HAP-1 (cell line): ENCODE measurements at regions not wholly inside any gene's neighbourhood (a gene's known extent, or its start where the extent isn't known, plus 50 kb on each side); places are given as distances from the start of the nearest gene placed in this dataset.

Experiments used
- DNase-seq, 2 experiments: peaks; one replicate each; pipeline ENCODE4 v3.0.0-alpha.2; 2016 to 2020; ENCODE audit warnings: low spot score in 2 of 2
- H3K27me3 ChIP-seq: fragments of 250-450 bp; sonication (Bioruptor Pico); 2 replicates; pipeline ENCODE4 v1.5.1; 2020; ENCODE audit warnings: low read depth, mild to moderate bottlenecking, moderate library complexity
- H3K36me3 ChIP-seq: fragments of 250-450 bp; sonication (Bioruptor Pico); replicated peaks from 2 replicates; pipeline ENCODE4 v1.5.1; 2020; ENCODE audit warnings: mild to moderate bottlenecking
- H3K4me1 ChIP-seq: fragments of 250-450 bp; sonication (Bioruptor Pico); 2 replicates; pipeline ENCODE4 v1.5.1; 2020; ENCODE audit warnings: mild to moderate bottlenecking
- H3K4me3 ChIP-seq: fragments of 250-450 bp; sonication (Bioruptor Pico); 2 replicates; pipeline ENCODE4 v1.5.1; 2020; ENCODE audit warnings: mild to moderate bottlenecking, moderate library complexity
- H3K9me3 ChIP-seq: fragments of 250-450 bp; sonication (Bioruptor Pico); 2 replicates; pipeline ENCODE4 v1.5.1; 2020; ENCODE audit warnings: mild to moderate bottlenecking, moderate library complexity
- in situ Hi-C: fragments of 300-500 bp; cut with MboI; formaldehyde crosslinking; loops from 3 replicates; pipeline ENCODE4 v1.14.3; 2020; ENCODE audit warnings: low sequenced_read_pairs, inconsistent platforms, mixed read lengths

- Histone ChIP-seq H3K9me3 (no peaks in the 10 kb centered on the region), H3K4me1 (0 out of 2 replicates have a peak, but pooled peaks cover under 1% of the 10 kb centered on the region), H3K27me3 (no peaks in the 10 kb centered on the region), H3K4me3 (no peak overlapping the region), H3K36me3 (no peaks in the 10 kb centered on the region)
- in situ Hi-C loops, result no loop called here
- DNase-seq, result no peak
Observed at GRCh38 chr6:166041277-166041676, 126.4 kb downstream of the TBXT start.

GRCh38 chr6:166040292-166040691 is 127.4 kb downstream of the TBXT start:
- in situ Hi-C loops, result no loop called here

GRCh38 chr6:166036316-166037095 is 131.1 kb downstream of the TBXT start:
- no peaks in the 10 kb centered on the region for H3K36me3 ChIP-seq

More at GRCh38 chr6:166040292-166040691, 127.4 kb downstream of the TBXT start:
- no peaks in the 10 kb centered on the region for H3K36me3 ChIP-seq
- no peak overlapping the region for H3K4me3 ChIP-seq
- H3K27me3 ChIP-seq, result no peaks in the 10 kb centered on the region
- no peaks in the 10 kb centered on the region for H3K9me3 ChIP-seq
- no peaks in the 10 kb centered on the region for H3K4me1 ChIP-seq
- DNase-seq, result no peak

GRCh38 chr6:166032366-166033200 is 135.1 kb downstream of the TBXT start:
- Histone ChIP-seq H3K4me1 (no peaks in the 10 kb centered on the region; the same call in 1 of the 2 replicates), H3K36me3 (no peaks in the 10 kb centered on the region), H3K27me3 (no peaks in the 10 kb centered on the region), H3K9me3 (no peaks in the 10 kb centered on the region), H3K4me3 (no peak overlapping the region)
- in situ Hi-C loops, result no loop called here
- no peak for DNase-seq

More at GRCh38 chr6:166036316-166037095, 131.1 kb downstream of the TBXT start:
- no peak for DNase-seq
- no peak overlapping the region for H3K4me3 ChIP-seq
- H3K4me1 ChIP-seq, result no peaks in the 10 kb centered on the region
- no peaks in the 10 kb centered on the region for H3K9me3 ChIP-seq
- in situ Hi-C loops, result no loop called here
- no peaks in the 10 kb centered on the region for H3K27me3 ChIP-seq

- H3K4me3 ChIP-seq, result no peak overlapping the region
- no peaks in the 10 kb centered on the region; the same call in 1 of the 2 replicates for H3K4me1 ChIP-seq
- no peaks in the 10 kb centered on the region for H3K36me3 ChIP-seq
- DNase-seq, result no peak
- no peaks in the 10 kb centered on the region for H3K27me3 ChIP-seq
- H3K9me3 ChIP-seq, result no peaks in the 10 kb centered on the region
- in situ Hi-C loops, result no loop called here
Observed at GRCh38 chr6:166031275-166031674, 136.4 kb downstream of the TBXT start.

- Histone ChIP-seq H3K36me3 (no peaks in the 10 kb centered on the region), H3K9me3 (no peaks in the 10 kb centered on the region), H3K4me3 (no peak overlapping the region), H3K4me1 (no peaks in the 10 kb centered on the region; the same call in 1 of the 2 replicates), H3K27me3 (no peaks in the 10 kb centered on the region)
- DNase-seq, result no peak
- in situ Hi-C loops, result no loop called here
Observed at GRCh38 chr6:166029506-166029905, 138.1 kb downstream of the TBXT start.

- in situ Hi-C loops, result no loop called here
- DNase-seq, result no peak
- H3K4me3 ChIP-seq, result no peak overlapping the region
- no peaks in the 10 kb centered on the region for H3K27me3 ChIP-seq
- no peaks in the 10 kb centered on the region; the same call in 1 of the 2 replicates for H3K4me1 ChIP-seq
- H3K36me3 ChIP-seq, result no peaks in the 10 kb centered on the region
- H3K9me3 ChIP-seq, result no peaks in the 10 kb centered on the region
Observed at GRCh38 chr6:166027761-166028160, 139.9 kb downstream of the TBXT start.

- no peaks in the 10 kb centered on the region for H3K9me3 ChIP-seq
- H3K36me3 ChIP-seq, result no peaks in the 10 kb centered on the region
- H3K4me3 ChIP-seq, result no peak overlapping the region
- no peak for DNase-seq
- no peaks in the 10 kb centered on the region for H3K27me3 ChIP-seq
- in situ Hi-C loops, result no loop called here
- no peaks in the 10 kb centered on the region; the same call in 1 of the 2 replicates for H3K4me1 ChIP-seq
Observed at GRCh38 chr6:166026586-166027126, 141.0 kb downstream of the TBXT start.

- peaks cover 3% of the 10 kb centered on the region for H3K4me1 ChIP-seq
- no peak for DNase-seq
- H3K36me3 ChIP-seq, result no peaks in the 10 kb centered on the region
- in situ Hi-C loops, result no loop called here
- 0 out of 2 replicates have a peak, but pooled peaks cover 2% of the 10 kb centered on the region for H3K9me3 ChIP-seq
- no peaks in the 10 kb centered on the region for H3K27me3 ChIP-seq
- H3K4me3 ChIP-seq, result no peak overlapping the region
Observed at GRCh38 chr6:166025149-166025898, 142.3 kb downstream of the TBXT start.

GRCh38 chr6:166024252-166024651 is 143.4 kb downstream of the TBXT start:
- H3K9me3 ChIP-seq, result 0 out of 2 replicates have a peak, but pooled peaks cover 2% of the 10 kb centered on the region
- H3K36me3 ChIP-seq, result no peaks in the 10 kb centered on the region
- in situ Hi-C loops, result no loop called here
- H3K4me1 ChIP-seq, result peaks cover 13% of the 10 kb centered on the region
- no peaks in the 10 kb centered on the region for H3K27me3 ChIP-seq
- H3K4me3 ChIP-seq, result no peak overlapping the region
- no peak for DNase-seq

- in situ Hi-C loops, result no loop called here
Observed at GRCh38 chr6:166023273-166023989, 144.2 kb downstream of the TBXT start.

GRCh38 chr6:166021429-166021828 is 146.2 kb downstream of the TBXT start:
- Histone ChIP-seq H3K4me1 (peaks cover 13% of the 10 kb centered on the region), H3K27me3 (no peaks in the 10 kb centered on the region), H3K9me3 (peaks cover 11% of the 10 kb centered on the region; the same call in 1 of the 2 replicates), H3K36me3 (no peaks in the 10 kb centered on the region), H3K4me3 (no peak overlapping the region)
- DNase-seq, result no peak
- in situ Hi-C loops, result no loop called here

More at GRCh38 chr6:166023273-166023989, 144.2 kb downstream of the TBXT start:
- DNase-seq, result no peak
- Histone ChIP-seq H3K9me3 (peaks cover 2% of the 10 kb centered on the region; the same call in 1 of the 2 replicates), H3K27me3 (no peaks in the 10 kb centered on the region), H3K36me3 (no peaks in the 10 kb centered on the region), H3K4me3 (no peak overlapping the region), H3K4me1 (peaks cover 13% of the 10 kb centered on the region)
